Endothelial cell (in vitro differentiated cells): ENCODE measurements at regions not wholly inside any gene's neighbourhood (a gene's known extent, or its start where the extent isn't known, plus 50 kb on each side); places are given as distances from the start of the nearest gene placed in this dataset.

Experiments
- DNase-seq: peaks from one replicate; pipeline ENCODE4 v3.0.0; 2021; ENCODE audit warnings: low spot score
- H3K27ac Mint-ChIP-seq: one replicate; pipeline ENCODE4 v1.8.0; 2021; ENCODE audit warnings: mixed read lengths, inconsistent platforms; ENCODE audit not compliant: unreplicated experiment
- H3K27me3 Mint-ChIP-seq: one replicate; pipeline ENCODE4 v1.8.0; 2021; ENCODE audit warnings: mild to moderate bottlenecking, moderate library complexity, mixed read lengths, inconsistent platforms; ENCODE audit not compliant: unreplicated experiment
- H3K36me3 Mint-ChIP-seq: one replicate; pipeline ENCODE4 v1.8.0; 2021; ENCODE audit warnings: mild to moderate bottlenecking, low read depth, mixed read lengths, inconsistent platforms; ENCODE audit not compliant: unreplicated experiment
- H3K4me1 Mint-ChIP-seq: one replicate; pipeline ENCODE4 v1.8.0; 2021; ENCODE audit warnings: mild to moderate bottlenecking, mixed read lengths, inconsistent platforms; ENCODE audit not compliant: unreplicated experiment
- H3K4me3 Mint-ChIP-seq: one replicate; pipeline ENCODE4 v1.8.0; 2021; ENCODE audit warnings: mild to moderate bottlenecking, mixed read lengths, inconsistent platforms; ENCODE audit not compliant: unreplicated experiment
- H3K9me3 Mint-ChIP-seq: one replicate; pipeline ENCODE4 v1.8.0; 2021; ENCODE audit warnings: mixed read lengths, inconsistent platforms; ENCODE audit not compliant: unreplicated experiment
- CTCF ChIP-seq: fragments of 200-600 bp; sonication (generic); IDR thresholded peaks from one replicate; pipeline ENCODE4 v1.5.0; 2021; ENCODE audit warnings: antibody characterized with exemption; ENCODE audit not compliant: unreplicated experiment

DNA sequence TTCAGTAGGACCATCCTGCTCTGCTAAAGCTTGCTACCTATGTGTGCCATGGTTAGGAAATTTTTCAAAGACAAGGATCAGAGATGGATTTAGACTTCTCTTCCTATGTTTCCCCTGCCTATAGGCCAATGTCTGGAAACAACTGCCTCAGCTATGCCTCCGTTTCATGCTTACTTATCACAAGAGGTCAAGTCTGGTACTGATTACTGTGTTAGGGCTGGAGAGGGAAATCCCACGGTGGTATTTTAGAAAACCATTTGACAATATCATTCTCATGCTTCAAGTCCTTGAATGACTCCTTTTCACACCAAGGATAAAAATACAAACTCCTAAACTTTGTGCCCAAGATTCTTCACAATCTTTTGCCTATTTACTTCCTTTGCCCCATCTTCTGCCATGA is 484.3 kb downstream of the DHX35 start:
- H3K4me3 Mint-ChIP-seq, result no peak overlapping the region
- no peak for DNase-seq
- H3K27me3 Mint-ChIP-seq, result peaks cover 2% of the 10 kb centered on the region
- no peaks in the 10 kb centered on the region for H3K4me1 Mint-ChIP-seq
- H3K36me3 Mint-ChIP-seq, result no peaks in the 10 kb centered on the region
- no peak for TF ChIP-seq CTCF
- no peaks in the 10 kb centered on the region for H3K9me3 Mint-ChIP-seq
- H3K27ac Mint-ChIP-seq, result no peak overlapping the region

DNA sequence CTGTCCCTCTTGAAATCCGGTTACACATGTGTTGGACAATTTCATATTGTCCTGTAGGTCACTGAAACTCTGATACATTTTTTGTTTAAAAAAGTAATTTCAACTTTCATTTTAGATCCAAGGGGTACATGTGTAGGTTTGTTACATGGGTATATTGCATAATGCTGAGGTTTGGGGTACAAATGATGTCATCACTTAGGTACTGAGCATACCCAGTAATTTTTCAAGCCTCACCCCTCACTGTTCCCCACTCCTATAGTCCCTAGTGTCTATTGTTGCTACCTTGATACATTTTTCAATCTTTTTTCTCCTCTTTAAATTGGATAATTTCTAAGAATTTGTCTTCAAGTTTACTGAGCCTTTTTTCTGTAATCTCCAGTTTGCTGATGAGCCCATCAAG is 483.0 kb downstream of the DHX35 start:
- Mint-ChIP-seq H3K36me3 (no peaks in the 10 kb centered on the region), H3K4me3 (no peak overlapping the region), H3K27me3 (peaks cover 2% of the 10 kb centered on the region), H3K27ac (no peak overlapping the region), H3K4me1 (no peaks in the 10 kb centered on the region), H3K9me3 (no peaks in the 10 kb centered on the region)
- no peak for DNase-seq
- TF ChIP-seq CTCF, result no peak

DNA sequence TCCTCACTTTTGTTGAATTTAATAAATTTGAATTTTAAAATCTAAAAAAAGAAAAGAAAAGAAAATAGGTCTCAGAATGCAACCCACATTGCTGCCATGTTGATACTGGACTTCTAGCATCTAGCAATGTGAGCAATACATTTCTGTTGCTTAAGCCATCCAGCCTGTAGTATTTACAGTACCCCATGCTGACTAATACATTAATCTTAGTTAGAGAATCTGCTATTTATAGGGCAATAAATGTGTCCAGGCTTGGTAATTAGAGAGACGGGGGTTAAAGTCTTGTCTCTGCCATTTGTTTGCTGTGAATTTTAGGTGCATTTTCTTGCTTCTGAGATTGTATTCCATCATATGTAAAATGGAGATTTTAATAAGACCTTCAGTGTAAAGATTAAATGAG is 471.3 kb downstream of the DHX35 start:
- H3K27me3 Mint-ChIP-seq, result peaks cover 2% of the 10 kb centered on the region
- no peak for DNase-seq
- no peak overlapping the region for H3K27ac Mint-ChIP-seq
- H3K36me3 Mint-ChIP-seq, result no peaks in the 10 kb centered on the region
- H3K4me3 Mint-ChIP-seq, result no peak overlapping the region
- peaks cover 5% of the 10 kb centered on the region for H3K4me1 Mint-ChIP-seq
- H3K9me3 Mint-ChIP-seq, result no peaks in the 10 kb centered on the region
- no peak for TF ChIP-seq CTCF

GRCh38 chr20:39431091-39431880 is 469.1 kb downstream of the DHX35 start:
- no peak for TF ChIP-seq CTCF
- H3K4me3 Mint-ChIP-seq, result no peak overlapping the region
- H3K27me3 Mint-ChIP-seq, result peaks cover 2% of the 10 kb centered on the region
- no peaks in the 10 kb centered on the region for H3K9me3 Mint-ChIP-seq
- no peaks in the 10 kb centered on the region for H3K36me3 Mint-ChIP-seq
- no peak for DNase-seq
- H3K4me1 Mint-ChIP-seq, result peaks cover 5% of the 10 kb centered on the region
- no peak overlapping the region for H3K27ac Mint-ChIP-seq

DNA sequence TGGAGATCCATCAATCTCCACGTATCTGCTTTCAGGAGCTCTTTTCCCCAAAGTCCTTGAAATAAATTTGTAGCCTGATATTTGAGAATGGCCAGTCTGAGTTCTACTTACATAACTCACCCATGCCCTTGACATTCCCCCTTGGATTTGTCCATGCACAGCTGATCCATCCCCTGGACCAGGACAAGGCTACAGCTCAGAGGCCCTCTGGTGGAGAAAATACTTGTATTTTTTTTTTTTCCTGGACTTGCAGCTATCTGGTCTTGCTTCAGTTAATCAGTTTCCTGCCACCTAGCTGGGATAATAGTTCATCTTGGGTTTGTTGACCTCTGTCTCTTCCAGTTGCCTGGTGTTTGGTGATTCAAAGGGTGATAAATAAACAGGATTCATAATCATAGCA is 467.6 kb downstream of the DHX35 start:
- H3K4me1 Mint-ChIP-seq, result peaks cover 5% of the 10 kb centered on the region
- peak; percentile 4 for DNase-seq
- H3K27ac Mint-ChIP-seq, result no peak overlapping the region
- H3K4me3 Mint-ChIP-seq, result no peak overlapping the region
- TF ChIP-seq CTCF, result peak; percentile 58
- no peaks in the 10 kb centered on the region for H3K9me3 Mint-ChIP-seq
- H3K27me3 Mint-ChIP-seq, result peaks cover 2% of the 10 kb centered on the region
- H3K36me3 Mint-ChIP-seq, result no peaks in the 10 kb centered on the region
